Endothelial cell of umbilical vein (primary cell): ENCODE measurements at regions not wholly inside any gene's neighbourhood (a gene's known extent, or its start where the extent isn't known, plus 50 kb on each side); places are given as distances from the start of the nearest gene placed in this dataset.

Experiments
- BruUV-seq: library from RNA; stranded (reverse); fragments of 400-500 nt; replicated peaks from 2 replicates; lab custom pipeline; 2021; lab: Mats Ljungman, UMichigan
- CTCF ChIA-PET: fragments of 300-600, 350-600 bp; sonication (Branson Sonifier 250); formaldehyde crosslinking; loops from one replicate; lab custom pipeline; 2021; ENCODE audit warnings: antibody characterized with exemption, inconsistent platforms; lab: Charles Lee
- POLR2A ChIA-PET: fragments of 300-600, 350-600 bp; sonication (Branson Sonifier 250); formaldehyde crosslinking; loops from one replicate; lab custom pipeline; 2021; ENCODE audit warnings: antibody characterized with exemption, inconsistent platforms; lab: Charles Lee
- DNase-seq: peaks from one replicate; pipeline ENCODE4 v3.0.0-alpha.2; 2011; ENCODE audit warnings: low read depth, low spot score
- FAIRE-seq: peaks from 2 replicates; lab custom pipeline; 2011; peaks lifted over from hg19 to GRCh38; lab: Jason Lieb, UNC
- H2AFZ ChIP-seq: 2 replicates; pipeline ENCODE4 v1.6.0; 2012; ENCODE audit warnings: low read depth, low read length, control low read depth, inconsistent platforms
- H3K27ac ChIP-seq: 2 replicates; pipeline ENCODE4 v1.5.1; 2011; ENCODE audit warnings: low read depth, mild to moderate bottlenecking, control low read depth, low read length, moderate library complexity; ENCODE audit not compliant: insufficient read depth
- H3K27me3 ChIP-seq, 2 experiments: 2 replicates each; pipeline versions ENCODE4 v1.6.0 to v1.6.1; 2011; ENCODE audit warnings: low read length in 2 of 2, mixed read lengths in 1 of 2; ENCODE audit not compliant: control insufficient read depth in 2 of 2, insufficient read depth in 2 of 2
- H3K36me3 ChIP-seq, 2 experiments: 2 replicates in 1 of 2; 3 replicates in 1 of 2; pipeline ENCODE4 v1.5.1; 2011; ENCODE audit warnings: low read length in 2 of 2, mild to moderate bottlenecking in 1 of 2, moderate library complexity in 1 of 2; ENCODE audit not compliant: control insufficient read depth in 2 of 2, insufficient read depth in 2 of 2; ENCODE audit errors: extremely low read depth in 1 of 2
- H3K4me1 ChIP-seq: 3 replicates; pipeline ENCODE4 v1.5.1; 2011; ENCODE audit warnings: mild to moderate bottlenecking, low read length; ENCODE audit not compliant: control insufficient read depth, insufficient read depth; ENCODE audit errors: extremely low read depth
- H3K4me2 ChIP-seq: 2 replicates; pipeline ENCODE4 v1.6.1; 2011; ENCODE audit warnings: low read length, control low read depth, mixed read lengths; ENCODE audit not compliant: insufficient read depth
- H3K4me3 ChIP-seq, 3 experiments: fragments of 200-600 bp in 1 of 3; sonication (generic), shearing (Covaris generic) in 1 of 3; replicated peaks in 1 of 3; 2 replicates each; pipeline ENCODE4 v1.5.1; 2011 to 2016; ENCODE audit warnings: control low read depth in 3 of 3, low read length in 3 of 3, mild to moderate bottlenecking in 2 of 3, inconsistent platforms in 1 of 3, low read depth in 1 of 3, moderate library complexity in 1 of 3; ENCODE audit not compliant: insufficient read depth in 1 of 3
- H3K79me2 ChIP-seq: 2 replicates; pipeline ENCODE4 v1.6.0; 2012; ENCODE audit warnings: low read length, inconsistent platforms; ENCODE audit not compliant: control insufficient read depth, insufficient read depth
- H3K9ac ChIP-seq: replicated peaks from 2 replicates; pipeline ENCODE3; 2011; ENCODE audit warnings: low read length, control low read depth; ENCODE audit not compliant: insufficient read depth; ENCODE audit errors: extremely low read depth
- H3K9me1 ChIP-seq: replicated peaks from 3 replicates; pipeline ENCODE4 v1.6.0; 2011; ENCODE audit warnings: mild to moderate bottlenecking, low read length; ENCODE audit not compliant: control insufficient read depth, insufficient read depth; ENCODE audit errors: extremely low read depth
- H3K9me3 ChIP-seq: replicated peaks from 2 replicates; pipeline ENCODE4 v1.5.1; 2012; ENCODE audit warnings: low read length, inconsistent platforms; ENCODE audit not compliant: control insufficient read depth, insufficient read depth
- H4K20me1 ChIP-seq: replicated peaks from 2 replicates; pipeline ENCODE3; 2011; ENCODE audit warnings: mild to moderate bottlenecking, low read length; ENCODE audit not compliant: control insufficient read depth, insufficient read depth; ENCODE audit errors: extremely low read depth
- EZH2 ChIP-seq: IDR thresholded peaks from 2 replicates; pipeline ENCODE4 v1.6.1; 2012; ENCODE audit warnings: borderline replicate concordance, low read depth, mild to moderate bottlenecking, moderate library complexity, low read length, inconsistent platforms; ENCODE audit not compliant: severe bottlenecking
- FOS ChIP-seq: IDR thresholded peaks from 2 replicates; pipeline ENCODE4 v1.6.1; 2011; ENCODE audit warnings: mild to moderate bottlenecking, low read length, moderate library complexity, borderline replicate concordance; ENCODE audit not compliant: insufficient read depth
- GATA2 ChIP-seq: IDR thresholded peaks from 2 replicates; pipeline ENCODE4 v1.7.0; 2011; ENCODE audit warnings: low read depth, mild to moderate bottlenecking, moderate library complexity, mixed read lengths, low read length; ENCODE audit not compliant: insufficient read length, insufficient read depth
- JUN ChIP-seq: IDR thresholded peaks from 2 replicates; pipeline ENCODE4 v1.6.1; 2011; ENCODE audit warnings: borderline replicate concordance, low read depth; ENCODE audit not compliant: insufficient read length, insufficient read depth
- MYC ChIP-seq: IDR thresholded peaks from one replicate; pipeline ENCODE4 v1.6.1; 2011; ENCODE audit warnings: mild to moderate bottlenecking, low read depth, low read length
- POLR2A ChIP-seq: IDR thresholded peaks from 2 replicates; pipeline ENCODE4 v1.6.1; 2012; ENCODE audit warnings: low read depth, mild to moderate bottlenecking, control low read depth, low read length
- POLR2AphosphoS5 ChIP-seq: IDR thresholded peaks from 2 replicates; pipeline ENCODE4 v1.6.1; 2012; ENCODE audit warnings: low read depth, mild to moderate bottlenecking, control low read depth, low read length, moderate library complexity; ENCODE audit not compliant: insufficient read depth
- dilution Hi-C: fragments of 300-500 bp; cut with MboI; formaldehyde crosslinking; loops from one replicate; pipeline ENCODE4 v1.15.0; 2019; ENCODE audit warnings: low sequenced_read_pairs; ENCODE audit not compliant: extremely low pct_ligation_motif_present
- intact Hi-C: fragments of 100-400 bp; cut with micrococcal nuclease; formaldehyde crosslinking; loops from one replicate; pipeline ENCODE4 v1.10.0; 2022
- TF ChIP-seq, protein P1 (sequence below), 2 donors: IDR thresholded peaks; 1 replicate in 1 of 2; 2 replicates in 1 of 2; pipeline ENCODE4 v1.5.1; 2011; ENCODE audit warnings: low read length in 2 of 2, mild to moderate bottlenecking in 2 of 2, moderate library complexity in 2 of 2, control low read depth in 1 of 2, inconsistent platforms in 1 of 2, low read depth in 1 of 2; ENCODE audit not compliant: insufficient read depth in 1 of 2; ENCODE audit errors: extremely low read depth in 1 of 2
- TF ChIP-seq, protein P2 (sequence below): IDR thresholded peaks from 2 replicates; pipeline ENCODE4 v1.6.1; 2011; ENCODE audit not compliant: insufficient read depth, insufficient read length

DNA sequence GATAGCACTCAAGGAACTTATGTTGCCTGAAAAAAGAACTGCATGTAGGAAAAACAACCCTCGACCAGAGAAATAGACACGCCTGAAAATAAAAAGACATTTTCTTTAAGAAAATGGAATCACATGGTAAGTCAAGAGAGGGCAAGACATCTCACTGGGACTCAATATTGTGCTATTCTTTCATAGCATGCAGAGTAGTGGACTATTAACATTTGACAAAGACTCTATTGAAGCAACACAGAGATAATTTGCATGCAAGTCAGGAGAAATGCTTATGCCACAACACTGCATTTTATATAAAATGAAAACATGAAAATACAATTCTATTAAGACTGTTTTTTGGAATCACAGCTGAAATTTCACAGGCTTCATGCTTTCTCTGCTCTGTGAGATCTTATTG lies 77.9 kb upstream of the RHOBTB1 start:
- H3K4me3 ChIP-seq: no peak overlapping the region
- no peak for DNase-seq
- H3K9me1 ChIP-seq: no peaks in the 10 kb centered on the region
- BruUV-seq: no TSS peak
- H3K27ac ChIP-seq: no peak overlapping the region
- H3K27me3 ChIP-seq: no peaks in the 10 kb centered on the region
- dilution Hi-C loops: no loop called here
- intact Hi-C loops: loop anchor here (10.0 kb wide), 1 partner anchor 263 kb away; no protein-coding TSS in a partner anchor
- ChIA-PET CTCF (interaction anchor here (1.5 kb wide), 1 partner anchor 57 kb away, joined by 4 read pairs; no protein-coding TSS in a partner anchor), POLR2A (no interaction called here)
- no peak for FAIRE-seq
- H3K9me3 ChIP-seq: no peaks in the 10 kb centered on the region
- H3K4me1 ChIP-seq: no peaks in the 10 kb centered on the region
- no peak overlapping the region for H3K9ac ChIP-seq
- H3K79me2 ChIP-seq: no peaks in the 10 kb centered on the region
- H3K36me3 ChIP-seq: no peaks in the 10 kb centered on the region
- no peak overlapping the region for H3K4me2 ChIP-seq
- H4K20me1 ChIP-seq: no peaks in the 10 kb centered on the region
- H2AFZ ChIP-seq: no peak overlapping the region
- TF ChIP-seq, protein P1, sequence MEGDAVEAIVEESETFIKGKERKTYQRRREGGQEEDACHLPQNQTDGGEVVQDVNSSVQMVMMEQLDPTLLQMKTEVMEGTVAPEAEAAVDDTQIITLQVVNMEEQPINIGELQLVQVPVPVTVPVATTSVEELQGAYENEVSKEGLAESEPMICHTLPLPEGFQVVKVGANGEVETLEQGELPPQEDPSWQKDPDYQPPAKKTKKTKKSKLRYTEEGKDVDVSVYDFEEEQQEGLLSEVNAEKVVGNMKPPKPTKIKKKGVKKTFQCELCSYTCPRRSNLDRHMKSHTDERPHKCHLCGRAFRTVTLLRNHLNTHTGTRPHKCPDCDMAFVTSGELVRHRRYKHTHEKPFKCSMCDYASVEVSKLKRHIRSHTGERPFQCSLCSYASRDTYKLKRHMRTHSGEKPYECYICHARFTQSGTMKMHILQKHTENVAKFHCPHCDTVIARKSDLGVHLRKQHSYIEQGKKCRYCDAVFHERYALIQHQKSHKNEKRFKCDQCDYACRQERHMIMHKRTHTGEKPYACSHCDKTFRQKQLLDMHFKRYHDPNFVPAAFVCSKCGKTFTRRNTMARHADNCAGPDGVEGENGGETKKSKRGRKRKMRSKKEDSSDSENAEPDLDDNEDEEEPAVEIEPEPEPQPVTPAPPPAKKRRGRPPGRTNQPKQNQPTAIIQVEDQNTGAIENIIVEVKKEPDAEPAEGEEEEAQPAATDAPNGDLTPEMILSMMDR (IDR thresholded peaks at IDR 0.05; ENCODE audit: extremely low read depth in 1 of 2, insufficient read depth in 1 of 2, low read depth in 1 of 2, low read length in 2 of 2): no peak
- no peak for TF ChIP-seq POLR2AphosphoS5
- TF ChIP-seq EZH2: no peak
- TF ChIP-seq, protein P2, sequence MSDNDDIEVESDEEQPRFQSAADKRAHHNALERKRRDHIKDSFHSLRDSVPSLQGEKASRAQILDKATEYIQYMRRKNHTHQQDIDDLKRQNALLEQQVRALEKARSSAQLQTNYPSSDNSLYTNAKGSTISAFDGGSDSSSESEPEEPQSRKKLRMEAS: no peak
- no peak for TF ChIP-seq MYC
- TF ChIP-seq JUN: no peak
- TF ChIP-seq POLR2A: no peak
- no peak for TF ChIP-seq GATA2
- no peak for TF ChIP-seq FOS
